LNCaP clone FGC (cell line): ENCODE measurements at regions not wholly inside any gene's neighbourhood (a gene's known extent, or its start where the extent isn't known, plus 50 kb on each side); places are given as distances from the start of the nearest gene placed in this dataset.

ENCODE experiments used
- DNase-seq: peaks from one replicate; pipeline ENCODE4 v3.0.0-alpha.2; 2011; ENCODE audit warnings: low read depth
- H3K4me3 ChIP-seq: 2 replicates; pipeline ENCODE4 v1.5.1; 2011; ENCODE audit warnings: mild to moderate bottlenecking, low read depth, low read length, control low read depth
- TF ChIP-seq, protein P1 (sequence below): IDR thresholded peaks from 2 replicates; pipeline ENCODE4 v1.5.1; 2012; ENCODE audit warnings: mild to moderate bottlenecking; ENCODE audit not compliant: control insufficient read depth, insufficient read depth; ENCODE audit errors: extremely low read depth

DNA sequence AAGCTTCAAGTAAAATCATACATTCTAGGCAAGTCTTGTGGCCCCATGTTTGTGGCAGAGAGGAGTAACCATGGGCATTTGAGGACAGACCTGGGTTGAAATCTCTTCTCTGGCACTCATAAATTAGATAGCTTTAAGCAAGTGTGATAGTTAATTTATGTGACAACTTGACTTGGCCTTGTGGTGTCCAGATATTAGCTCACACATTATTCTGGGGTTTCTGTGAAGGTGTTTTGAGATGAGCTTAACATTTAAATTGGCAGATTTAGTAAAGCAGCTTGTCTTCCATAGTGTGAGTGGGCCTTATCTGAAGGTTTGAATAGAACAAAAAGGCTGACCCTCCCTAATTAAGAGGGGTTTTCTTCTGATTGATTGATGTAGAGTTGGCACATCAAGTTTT lies 161.4 kb upstream of the SPRY2 start:
- H3K4me3 ChIP-seq = no peak overlapping the region
- no peak for DNase-seq
- TF ChIP-seq, protein P1, sequence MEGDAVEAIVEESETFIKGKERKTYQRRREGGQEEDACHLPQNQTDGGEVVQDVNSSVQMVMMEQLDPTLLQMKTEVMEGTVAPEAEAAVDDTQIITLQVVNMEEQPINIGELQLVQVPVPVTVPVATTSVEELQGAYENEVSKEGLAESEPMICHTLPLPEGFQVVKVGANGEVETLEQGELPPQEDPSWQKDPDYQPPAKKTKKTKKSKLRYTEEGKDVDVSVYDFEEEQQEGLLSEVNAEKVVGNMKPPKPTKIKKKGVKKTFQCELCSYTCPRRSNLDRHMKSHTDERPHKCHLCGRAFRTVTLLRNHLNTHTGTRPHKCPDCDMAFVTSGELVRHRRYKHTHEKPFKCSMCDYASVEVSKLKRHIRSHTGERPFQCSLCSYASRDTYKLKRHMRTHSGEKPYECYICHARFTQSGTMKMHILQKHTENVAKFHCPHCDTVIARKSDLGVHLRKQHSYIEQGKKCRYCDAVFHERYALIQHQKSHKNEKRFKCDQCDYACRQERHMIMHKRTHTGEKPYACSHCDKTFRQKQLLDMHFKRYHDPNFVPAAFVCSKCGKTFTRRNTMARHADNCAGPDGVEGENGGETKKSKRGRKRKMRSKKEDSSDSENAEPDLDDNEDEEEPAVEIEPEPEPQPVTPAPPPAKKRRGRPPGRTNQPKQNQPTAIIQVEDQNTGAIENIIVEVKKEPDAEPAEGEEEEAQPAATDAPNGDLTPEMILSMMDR = no peak

- TF ChIP-seq, protein P1 = no peak
Observed at GRCh38 chr13:80501556-80501955, 160.6 kb upstream of the SPRY2 start.

DNA sequence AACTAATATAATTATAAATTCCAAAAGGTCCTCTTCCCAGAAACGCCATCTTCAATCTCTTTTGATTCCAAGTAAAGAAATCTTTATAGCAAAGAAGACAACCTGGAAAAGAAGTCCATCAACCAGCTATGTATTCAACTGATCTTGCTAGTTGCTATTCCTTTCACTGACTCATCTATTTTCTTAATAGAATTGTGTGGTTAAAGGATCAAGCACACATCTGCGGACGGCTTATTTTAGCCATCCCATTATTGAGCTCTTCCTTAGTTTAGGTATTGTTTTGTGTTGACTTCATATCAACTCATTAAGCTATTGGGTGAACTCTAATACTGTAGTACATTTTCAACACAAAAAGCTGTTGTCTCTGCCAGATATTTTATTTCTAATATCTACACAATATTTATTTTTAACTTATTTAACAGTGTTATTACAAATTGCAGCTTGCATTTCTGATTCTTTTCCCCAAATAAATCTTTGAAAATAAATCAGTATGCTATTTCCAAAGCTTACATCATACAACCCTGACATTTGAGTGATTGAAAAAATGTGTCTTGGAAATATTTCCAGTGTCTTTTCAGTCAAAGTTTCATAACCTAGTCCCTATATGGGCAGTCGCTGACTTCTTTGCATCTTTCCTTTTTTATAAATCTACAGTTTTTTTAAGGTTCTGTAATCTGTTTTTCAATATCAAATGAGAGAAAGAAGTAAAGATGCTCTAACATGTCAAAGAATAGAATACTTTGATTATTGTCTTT lies 158.8 kb upstream of the SPRY2 start:
- DNase-seq = no peak
- TF ChIP-seq, protein P1 = no peak
- no peak overlapping the region for H3K4me3 ChIP-seq

More at GRCh38 chr13:80501556-80501955, 160.6 kb upstream of the SPRY2 start:
- no peak for DNase-seq
- no peak overlapping the region for H3K4me3 ChIP-seq

- H3K4me3 ChIP-seq = no peak overlapping the region
- DNase-seq = no peak
- TF ChIP-seq, protein P1 = no peak
Observed at GRCh38 chr13:80498433-80498832, 157.5 kb upstream of the SPRY2 start.

GRCh38 chr13:80497978-80498377 lies 157.1 kb upstream of the SPRY2 start:
- no peak for DNase-seq
- H3K4me3 ChIP-seq = no peak overlapping the region
- TF ChIP-seq, protein P1 = no peak

- H3K4me3 ChIP-seq = no peak overlapping the region
- no peak for DNase-seq
- TF ChIP-seq, protein P1 = no peak
Observed at GRCh38 chr13:80497439-80497838, 156.5 kb upstream of the SPRY2 start.
